Hematopoietic multipotent progenitor cell treated with erythropoietin and hydrocortisone succinate and interleukin-3 and kit ligand, for 8 days (in vitro differentiated cells): ENCODE measurements at regions not wholly inside any gene's neighbourhood (a gene's known extent, or its start where the extent isn't known, plus 50 kb on each side); places are given as distances from the start of the nearest gene placed in this dataset.
A peak's percentile ranks its signal among the peaks of the same experiment; 100 is the strongest.
"Not testable (repeated sequence)": the region's sequence is repeated elsewhere in the genome, so short reads cannot be mapped to it uniquely, and the experiment has no call there.

Source experiments
- DNase-seq: peaks from one replicate; pipeline ENCODE4 v3.0.0-alpha.2; 2015

DNA sequence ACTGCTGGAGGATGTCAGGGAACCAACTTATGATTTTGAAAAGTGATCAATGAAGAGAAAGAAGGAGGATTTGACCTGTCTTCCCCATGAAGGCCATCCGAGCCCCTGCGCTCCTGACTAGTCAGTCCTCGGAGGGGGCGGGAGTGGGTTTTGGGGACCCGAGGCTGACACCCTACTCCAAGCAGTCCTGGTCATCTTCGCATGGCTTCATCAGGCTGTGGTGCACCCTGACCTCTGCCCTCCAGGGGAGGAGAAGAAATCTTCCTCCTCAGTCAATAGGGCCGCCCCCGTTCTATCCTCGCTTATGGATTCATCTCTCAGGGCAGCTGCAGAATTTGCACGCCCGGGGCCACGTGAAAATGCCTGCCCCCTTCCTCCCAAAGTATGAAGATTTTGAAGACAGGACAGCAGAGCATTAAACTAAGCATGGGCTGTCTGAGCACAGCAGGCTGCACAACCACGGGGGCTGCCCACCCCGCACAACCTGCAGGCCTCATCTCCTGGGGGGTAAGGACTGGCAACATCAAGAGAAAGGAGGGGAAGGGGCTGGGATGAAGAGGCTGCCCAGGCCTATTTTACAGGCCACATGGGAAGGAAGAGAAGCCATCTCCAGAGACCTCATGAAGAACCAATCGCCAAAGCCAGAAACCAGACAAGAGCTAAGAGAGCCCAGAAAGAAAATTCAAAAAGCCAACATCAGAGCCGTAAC, 138.1 kb upstream of the PHACTR3 start:
- DNase-seq = no peak

DNA sequence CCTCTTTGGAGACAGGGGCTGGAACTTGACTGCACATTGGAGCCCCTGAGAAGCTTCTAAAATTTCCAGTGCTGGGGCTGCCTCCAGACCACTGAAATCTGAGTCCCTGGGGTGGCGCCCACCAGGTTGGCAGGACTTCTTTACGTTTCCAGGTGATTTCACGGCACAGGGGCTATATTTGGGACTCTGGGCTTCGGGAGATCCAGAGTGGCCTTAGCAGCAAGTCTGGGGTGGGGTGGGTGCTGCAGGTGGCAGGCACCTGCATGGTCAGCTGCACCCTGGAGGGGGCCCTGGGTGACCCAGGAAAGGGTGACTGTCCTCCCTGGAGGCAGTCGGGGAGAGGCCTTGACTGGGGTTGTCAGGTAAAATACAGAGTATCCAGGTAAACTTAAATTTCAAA, 135.5 kb upstream of the PHACTR3 start:
- no peak for DNase-seq

DNA sequence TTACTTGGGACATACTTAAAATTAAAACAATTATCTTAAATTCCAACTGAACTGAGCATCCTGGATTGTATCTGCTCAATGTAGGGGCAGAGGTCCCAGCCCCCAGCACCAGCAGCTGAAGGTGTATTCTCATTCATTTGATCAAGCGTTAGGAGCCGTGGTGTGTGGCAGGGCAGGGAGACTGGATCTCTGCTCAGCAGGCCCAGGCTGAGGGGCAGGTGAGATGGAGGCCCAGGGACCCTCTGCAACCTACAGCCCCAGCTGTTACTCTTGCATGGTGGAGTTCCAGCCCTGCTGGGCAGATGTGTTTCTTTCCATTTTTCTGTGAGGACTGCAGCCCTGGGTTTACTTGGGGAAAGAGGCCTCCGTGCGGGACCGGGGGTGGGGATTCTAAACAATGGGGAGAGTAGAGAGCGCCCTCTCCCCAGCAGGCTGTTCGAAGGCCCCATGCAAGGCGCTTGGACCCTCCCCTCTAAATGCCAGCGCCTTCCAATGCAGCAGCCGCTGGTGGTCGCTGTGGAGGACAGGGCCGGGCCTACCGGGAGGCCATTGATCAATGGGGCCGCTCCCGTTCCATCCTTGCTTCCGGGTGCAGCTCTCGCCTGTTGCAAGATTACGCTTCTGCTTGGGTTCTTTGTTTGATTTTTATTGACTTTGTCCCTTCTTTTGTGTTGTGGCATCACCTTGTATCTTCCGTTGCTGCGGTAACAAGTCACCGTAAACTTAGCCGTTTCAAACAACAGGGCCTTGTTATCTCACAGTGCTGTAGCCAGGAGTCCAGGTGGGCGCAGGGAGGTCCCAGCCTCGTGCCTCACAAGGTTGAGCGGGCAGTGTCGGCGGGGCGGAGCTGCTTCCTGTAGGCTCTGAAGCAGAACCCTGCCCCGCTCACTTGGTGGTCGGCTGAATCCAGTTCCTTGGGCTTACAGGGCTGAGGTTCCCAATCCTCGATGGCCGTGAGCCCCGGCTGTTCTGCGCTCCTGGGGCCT, 134.8 kb upstream of the PHACTR3 start:
- DNase-seq = no peak

DNA sequence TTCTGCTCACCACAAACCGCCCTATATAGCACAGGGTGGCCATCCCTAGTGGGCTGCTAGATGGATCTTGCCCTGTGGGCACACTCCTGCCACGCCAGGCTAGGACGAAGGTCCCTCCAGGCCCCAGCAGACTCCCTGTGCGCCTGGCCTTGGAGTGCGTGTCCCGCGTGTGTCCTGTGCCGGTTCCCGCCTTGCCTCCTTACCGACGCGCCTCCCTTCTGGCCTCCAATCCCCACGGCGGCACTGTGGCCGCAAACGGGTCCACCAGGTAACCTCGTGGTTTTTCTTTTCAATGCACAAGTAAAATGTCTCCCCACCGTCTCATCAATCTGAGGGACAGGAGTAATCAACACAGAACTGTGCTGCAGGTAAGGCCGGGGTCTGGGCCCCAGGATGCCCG, 133.8 kb upstream of the PHACTR3 start:
- DNase-seq = no peak

DNA sequence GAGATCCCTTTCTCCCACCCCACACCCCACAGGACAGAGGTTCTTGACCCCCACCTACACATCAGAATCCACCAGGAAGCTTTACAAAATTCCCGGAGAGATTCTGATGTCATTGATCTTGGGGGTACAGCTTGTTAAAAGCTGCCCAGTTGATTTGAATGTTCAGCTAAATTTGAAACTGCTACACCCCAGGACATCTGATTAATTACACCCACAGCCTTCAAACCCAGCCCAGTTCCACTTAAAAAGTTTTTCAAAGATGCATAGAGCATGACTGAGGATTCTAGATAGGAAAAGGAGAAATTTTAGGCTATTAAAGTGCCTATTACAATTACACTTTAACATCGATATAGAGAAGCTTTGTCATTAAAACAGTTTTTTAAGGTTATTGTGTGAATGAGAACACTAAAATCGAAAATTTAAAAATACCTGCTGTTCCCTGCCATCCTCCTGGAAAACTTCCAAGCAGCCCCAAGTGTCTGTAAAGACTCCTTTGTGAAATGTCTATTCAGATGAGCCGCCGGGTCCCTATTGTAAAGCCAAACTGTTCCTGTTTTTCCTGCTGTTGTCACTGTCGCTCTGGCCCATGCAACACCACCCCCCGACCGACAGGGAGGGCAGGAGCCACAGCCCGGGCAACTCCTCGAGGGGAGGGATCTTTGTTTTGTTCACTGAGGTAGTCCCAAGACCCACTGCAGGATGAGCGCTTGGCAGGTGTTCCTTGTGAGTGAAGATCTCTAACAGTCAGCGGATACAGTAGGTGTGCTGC, 132.5 kb upstream of the PHACTR3 start:
- no peak for DNase-seq

DNA sequence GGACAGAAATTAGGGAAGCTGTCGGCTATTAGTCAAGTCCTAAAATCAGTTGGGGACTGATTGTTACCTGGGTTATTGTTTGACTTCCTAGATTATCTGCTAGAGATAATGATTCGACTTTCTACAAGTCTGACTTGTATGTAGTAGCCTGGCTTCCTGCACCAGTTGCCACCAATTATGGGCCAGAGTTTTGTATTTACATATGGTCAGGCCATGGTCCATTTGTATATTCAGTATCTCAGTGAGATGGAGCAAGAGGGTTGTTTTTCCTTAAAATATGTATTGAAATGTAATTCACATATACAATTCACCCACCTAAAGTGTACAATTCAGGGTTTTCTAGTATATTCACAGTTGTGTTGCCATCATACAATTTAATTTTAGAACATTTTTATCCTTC, 130.6 kb upstream of the PHACTR3 start:
- no peak for DNase-seq

DNA sequence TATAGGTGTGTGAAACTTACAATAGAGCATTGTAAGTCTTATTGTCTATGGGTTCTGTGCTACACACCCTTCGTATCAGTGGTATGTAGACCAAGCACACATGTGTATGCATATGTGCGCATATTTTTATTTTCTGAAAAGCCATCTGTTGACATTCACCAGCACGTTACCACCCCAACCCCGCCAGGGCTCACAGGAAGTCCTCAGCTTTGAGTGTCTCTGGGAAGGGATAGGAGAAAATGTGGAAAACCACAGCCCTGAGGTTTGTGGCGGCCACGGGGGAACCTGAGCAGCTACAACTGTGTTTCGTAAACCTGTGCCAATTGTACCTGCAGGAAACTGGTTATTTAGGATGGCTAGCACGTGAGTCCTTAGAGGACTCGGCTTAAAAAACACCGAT, 123.3 kb upstream of the PHACTR3 start:
- no peak for DNase-seq

DNA sequence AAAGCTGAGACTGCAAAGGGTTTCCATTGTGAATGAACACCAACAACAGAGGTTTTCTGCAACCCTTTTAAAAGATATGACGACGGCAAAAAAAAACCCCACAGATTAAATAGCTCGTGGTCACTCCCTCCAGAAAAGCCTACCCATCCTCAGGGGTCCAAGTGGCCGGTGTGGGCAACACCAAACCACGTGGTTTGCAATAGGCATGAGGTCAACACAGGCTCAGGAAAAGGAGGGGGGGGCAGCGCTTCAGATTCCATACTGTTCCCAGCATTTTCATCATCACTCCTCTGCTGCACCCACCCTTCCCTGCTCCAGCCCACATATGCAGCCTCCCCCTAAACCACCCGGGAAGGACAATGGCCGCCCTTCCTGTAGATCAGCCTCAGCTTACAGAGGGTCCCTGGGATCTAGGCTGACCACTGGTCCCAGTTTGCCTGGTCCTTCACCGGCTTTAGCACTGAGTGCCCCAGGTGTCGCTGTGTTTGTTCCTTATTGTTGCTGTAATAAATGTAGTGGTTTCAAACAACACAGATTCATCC, 122.8 kb upstream of the PHACTR3 start:
- DNase-seq = no peak

DNA sequence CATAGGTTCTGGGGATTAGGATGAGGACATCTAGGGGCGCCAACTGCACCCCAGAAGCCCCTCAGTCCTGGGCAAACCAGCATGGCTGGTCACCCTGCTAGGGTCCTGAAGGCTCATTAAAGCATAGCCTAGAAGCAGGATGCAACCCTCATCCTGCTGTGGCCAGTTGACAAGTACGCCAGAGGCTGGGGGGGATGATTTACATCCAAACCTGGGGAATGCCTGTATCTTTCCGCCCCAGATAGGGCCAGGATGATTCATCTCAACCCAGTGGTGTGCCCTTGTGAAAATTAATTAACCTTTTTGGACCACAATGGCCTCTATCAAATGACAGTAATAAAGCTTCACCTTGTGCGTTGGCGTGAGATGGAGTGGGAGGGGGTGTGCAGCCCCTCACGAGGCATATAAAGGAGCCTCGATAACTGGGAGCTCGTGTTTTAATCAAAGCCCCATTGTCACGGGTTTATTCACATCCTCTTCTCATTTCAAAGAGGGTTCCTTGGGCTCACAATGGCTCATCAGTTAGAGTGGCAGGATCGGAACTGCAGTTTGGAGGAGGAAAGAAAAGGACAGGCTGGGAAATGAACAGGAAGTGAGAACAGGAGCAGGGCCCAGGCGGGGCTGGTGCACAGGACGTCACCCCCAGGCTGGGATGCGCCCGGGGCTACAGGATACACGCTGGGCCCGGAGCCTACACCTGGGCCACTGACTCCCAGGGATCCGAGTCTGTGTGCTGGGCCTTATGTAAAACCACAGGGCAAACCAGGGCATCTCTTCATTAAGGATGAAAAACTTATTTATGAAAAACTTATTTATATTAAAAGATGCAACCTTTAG, 121.8 kb upstream of the PHACTR3 start:
- no peak for DNase-seq

DNA sequence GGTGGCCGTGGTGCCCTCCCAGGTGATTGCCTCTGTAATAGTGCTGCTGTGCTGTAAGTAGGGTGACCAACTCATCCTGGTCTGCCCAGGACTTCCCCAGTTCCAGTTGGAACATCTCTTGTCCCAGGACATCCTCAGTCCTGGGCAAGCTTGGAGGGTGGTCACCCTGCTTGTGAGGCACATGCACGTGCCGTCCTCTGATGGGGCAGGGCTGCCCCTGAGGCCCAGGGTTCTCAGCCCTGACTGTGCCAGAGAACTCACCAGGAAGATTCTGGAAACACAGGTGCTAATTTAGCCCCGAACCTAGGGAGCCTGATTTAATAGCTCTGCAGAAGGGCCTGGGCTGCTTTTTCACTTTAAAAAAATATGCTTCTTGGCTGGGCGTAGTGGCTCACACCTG, 120.9 kb upstream of the PHACTR3 start:
- DNase-seq = no peak

DNA sequence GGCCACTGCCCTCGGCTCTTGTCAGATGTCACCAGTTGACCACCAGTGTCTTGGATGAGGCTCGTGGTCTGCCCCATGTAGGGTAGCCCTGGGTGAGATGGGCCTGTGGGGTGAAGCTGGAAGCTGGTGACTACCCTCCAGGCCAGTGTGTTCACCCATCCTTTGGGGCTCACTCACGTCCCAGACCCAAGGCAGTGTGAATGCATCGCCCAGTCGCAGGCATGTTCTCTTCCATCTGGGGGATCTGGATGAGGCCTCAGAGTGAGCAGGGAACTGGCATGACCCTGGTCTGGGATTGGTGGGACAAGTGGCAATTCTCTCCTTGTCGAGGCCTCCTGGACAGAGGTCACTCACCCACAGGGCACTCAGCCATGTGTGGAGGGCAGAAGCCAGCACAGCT, 120.1 kb upstream of the PHACTR3 start:
- no peak for DNase-seq

DNA sequence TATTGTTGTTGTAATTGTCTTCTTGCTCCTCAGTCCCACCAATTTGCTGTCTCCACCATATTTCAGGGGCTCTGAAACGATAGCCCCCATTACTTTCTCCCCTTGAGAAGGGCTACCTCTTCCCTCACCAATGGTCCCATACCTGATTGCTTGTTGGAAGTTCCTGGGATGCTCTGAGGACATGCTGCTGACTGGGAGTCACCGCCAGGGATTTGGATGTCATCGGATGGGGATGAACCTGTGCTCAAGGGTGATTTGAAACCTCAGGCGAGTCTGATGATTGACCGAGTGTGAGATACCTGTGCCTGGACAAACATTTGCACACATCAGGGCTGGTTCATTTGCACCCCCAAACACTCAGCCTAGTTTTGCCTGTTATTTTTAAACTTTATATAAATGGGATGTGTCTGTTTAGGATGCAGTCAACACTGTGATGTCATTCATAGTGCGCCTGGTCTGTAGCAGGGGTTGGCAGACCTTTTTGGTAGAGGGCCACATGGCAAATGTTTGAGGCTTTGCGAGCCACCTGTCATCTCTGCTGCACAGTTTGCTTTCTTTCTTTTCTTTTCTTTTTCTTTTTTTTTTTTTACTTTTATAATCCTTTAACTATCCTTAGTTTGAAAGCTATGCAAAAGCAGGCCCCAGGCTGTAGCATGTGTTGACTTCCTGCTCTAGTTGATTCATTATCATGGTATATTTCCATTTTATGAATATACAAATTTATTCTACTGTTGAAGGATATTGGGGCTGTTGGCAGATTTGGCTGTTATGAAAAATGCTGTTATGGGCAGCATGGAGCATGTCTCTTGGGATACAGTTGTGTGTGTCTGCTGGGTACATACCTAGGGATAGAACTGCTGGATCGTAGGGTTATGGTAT, 118.5 kb upstream of the PHACTR3 start:
- DNase-seq = no peak

DNA sequence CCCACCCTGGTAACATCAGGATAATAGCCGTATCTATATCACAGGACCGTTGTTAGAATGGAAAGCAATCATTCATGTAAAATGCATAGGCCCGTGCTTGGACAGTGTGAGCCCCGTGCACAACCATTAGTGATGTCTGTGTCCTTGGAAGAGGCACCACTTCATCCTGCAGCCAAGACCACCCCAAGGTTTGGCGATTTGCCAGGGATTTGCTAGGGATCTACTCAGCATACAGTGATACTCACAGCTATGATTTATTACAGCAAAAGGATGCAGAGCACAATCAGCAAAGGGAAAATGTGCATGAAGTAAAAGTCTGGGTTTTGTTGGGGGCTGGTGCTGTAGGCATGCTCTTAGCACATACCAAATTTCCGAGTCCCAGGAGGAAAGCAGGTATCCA, 115.9 kb upstream of the PHACTR3 start:
- DNase-seq = not testable (repeated sequence)

DNA sequence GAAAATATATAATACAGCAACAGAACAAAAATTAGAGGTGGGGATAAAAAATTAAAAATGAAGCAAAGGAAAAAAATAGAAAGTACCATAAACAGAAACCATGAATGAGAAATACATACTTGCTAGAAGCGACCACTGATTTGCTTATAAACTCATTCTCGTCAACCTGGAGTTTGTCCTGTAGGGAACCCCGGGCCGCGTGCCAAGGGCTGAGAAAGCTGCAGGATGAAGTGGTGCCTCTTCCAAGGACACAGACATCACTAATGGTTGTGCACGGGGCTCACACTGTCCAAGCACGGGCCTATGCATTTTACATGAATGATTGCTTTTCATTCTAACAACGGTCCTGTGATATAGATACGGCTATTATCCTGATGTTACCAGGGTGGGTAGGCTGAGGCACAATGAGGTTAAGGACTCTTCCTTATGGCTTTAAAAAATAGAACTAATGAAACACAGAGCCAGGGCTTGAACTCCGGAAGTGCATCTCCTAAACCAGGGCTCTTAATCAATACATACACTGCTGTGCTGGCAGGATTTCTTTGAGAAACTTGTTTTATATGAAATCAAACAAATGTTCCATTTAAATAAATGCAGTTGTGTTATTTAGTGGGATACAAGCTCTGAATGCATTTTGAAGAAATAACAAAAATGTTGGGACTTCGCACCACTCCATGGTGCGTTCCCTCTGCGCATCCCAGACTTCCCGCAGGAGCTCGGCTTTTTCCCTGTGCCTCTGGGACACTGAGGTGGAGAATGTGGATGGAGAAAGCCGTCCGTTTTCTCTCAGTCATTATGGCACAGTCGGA, 113.9 kb upstream of the PHACTR3 start:
- not testable (repeated sequence) for DNase-seq

DNA sequence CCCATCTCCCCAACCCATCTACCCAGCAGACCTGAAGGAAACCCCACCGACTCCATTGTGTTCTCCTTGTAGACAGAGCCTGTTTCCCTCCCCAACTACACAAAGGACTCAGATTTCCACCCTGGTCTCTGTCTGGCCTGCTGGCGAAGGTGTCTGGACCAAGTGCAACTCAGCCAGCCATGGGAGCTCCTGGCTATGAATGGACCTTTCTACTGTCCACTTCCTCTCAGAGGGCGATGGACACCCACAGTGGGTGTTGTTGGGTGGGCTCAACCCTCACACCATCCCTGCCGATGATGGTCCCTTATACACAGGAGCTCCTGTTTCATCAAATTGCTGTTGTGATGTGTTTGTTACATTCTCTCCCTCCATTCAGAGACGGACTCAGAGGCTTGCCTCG, 112.5 kb upstream of the PHACTR3 start:
- no peak for DNase-seq

DNA sequence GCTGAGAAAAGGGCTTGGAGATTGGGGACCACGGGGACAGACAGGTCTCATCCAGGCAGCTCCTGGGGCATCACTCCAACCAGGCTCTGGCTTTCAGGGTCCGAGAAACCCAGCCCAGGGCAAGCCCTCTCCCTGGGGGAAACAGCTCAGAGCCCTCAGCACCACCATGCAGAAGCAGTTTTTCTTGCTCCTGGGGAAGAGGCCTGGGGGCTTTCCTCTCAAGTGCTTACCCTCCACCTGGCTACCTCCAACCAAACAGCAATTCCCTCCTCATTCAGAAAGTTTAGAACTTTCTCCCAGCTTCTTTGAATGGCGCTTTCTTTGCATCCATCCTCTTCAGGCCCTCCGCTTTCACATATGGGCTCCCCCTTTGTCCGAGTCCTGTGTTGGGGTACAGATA, 110.4 kb upstream of the PHACTR3 start:
- no peak for DNase-seq

DNA sequence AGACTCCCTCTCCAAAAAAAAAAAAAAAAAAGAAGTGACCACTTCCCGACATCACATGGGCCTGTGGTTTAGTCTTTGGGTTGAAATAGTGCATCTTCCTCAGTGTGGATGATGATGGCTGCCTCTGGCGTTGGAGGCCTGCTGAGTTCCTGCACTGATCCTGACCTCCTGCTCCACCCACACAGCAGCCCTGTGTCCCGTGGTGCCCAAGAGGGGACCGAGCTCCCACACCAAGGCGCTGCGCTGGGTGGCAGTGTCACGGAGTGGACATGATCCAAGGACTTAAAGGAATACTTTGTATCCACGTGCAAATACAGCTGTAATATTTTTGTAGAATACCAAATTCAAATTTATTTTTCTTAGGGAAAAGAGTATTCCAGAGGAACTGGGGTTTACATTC, 109.2 kb upstream of the PHACTR3 start:
- no peak for DNase-seq

DNA sequence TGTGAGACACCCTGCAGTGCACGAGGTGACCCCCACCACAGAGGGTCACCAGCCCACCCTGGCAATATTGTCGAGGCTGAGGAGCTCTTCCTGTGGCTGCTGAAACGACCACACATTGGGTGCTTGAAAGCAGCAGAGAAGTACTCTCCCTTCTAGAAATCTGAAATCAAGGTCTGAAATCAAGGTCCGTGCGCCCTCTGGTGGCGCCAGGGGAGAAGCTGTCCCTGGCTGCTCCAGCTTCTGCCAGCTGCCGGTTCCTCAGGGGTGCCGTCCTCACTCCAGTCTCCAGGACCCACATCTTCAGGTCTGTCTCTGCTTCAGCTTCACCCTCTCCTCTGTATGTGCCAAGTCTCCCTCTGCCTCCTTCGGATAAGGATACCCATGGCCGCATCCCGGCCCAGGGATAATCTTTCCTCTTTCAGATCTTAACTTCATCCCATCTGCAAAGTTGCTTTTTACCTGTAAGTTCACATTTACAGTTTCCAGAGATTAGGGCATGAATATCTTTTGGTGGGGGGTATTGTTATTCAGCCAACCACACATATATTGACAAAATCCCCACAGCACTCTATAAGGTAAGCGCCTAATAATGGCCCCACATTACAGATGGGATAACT, 108.3 kb upstream of the PHACTR3 start:
- peak; percentile 56 for DNase-seq

DNA sequence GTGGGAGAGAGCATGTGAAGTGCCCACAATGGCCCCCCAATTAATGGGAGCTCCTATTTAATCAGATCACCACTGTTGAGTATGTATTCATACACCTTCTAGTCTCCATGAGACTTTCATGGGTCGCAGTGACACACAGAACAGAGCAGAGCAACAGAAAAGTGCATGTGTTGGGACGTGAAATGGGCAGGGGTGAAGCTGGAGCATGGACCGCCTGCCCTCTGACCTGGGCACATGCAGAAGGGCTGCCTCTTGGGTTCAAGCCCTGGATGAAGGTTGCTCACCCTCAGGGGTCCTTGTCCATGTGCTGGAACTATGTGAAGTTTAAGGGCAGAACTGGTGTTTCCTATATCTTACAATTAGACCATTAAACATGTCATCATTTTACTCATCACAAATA, 106.0 kb upstream of the PHACTR3 start:
- no peak for DNase-seq

DNA sequence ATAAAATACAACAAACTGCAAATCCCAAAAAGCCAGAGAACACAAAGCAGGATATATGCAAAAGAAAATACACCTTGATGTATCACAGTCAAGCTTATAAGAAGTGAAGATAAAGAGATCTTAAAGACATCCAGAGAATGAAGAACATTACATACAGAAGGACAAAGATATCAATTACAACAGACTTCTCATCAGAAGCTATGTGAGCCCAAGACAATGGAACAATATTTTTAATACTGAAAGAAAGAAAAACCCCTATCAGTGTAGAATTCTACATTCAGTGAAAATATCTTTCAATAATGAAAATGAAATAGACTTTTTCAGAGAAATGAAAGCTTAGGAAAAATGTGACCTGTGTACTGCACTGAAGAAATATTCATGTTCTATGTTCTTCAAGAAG, 104.5 kb upstream of the PHACTR3 start:
- DNase-seq = no peak
